SK-N-SH treated with all-trans-retinoic acid at 6 μM for 48 hours (cell line): ENCODE measurements at regions not wholly inside any gene's neighbourhood (a gene's known extent, or its start where the extent isn't known, plus 50 kb on each side); places are given as distances from the start of the nearest gene placed in this dataset.

ENCODE experiments used
- BACH2 ChIP-seq: fragments of 250-450 bp; sonication (Bioruptor Pico); IDR thresholded peaks from 2 replicates; pipeline ENCODE4 v1.9.0; 2021; ENCODE audit warnings: mild to moderate bottlenecking, borderline replicate concordance
- CSDC2 ChIP-seq: fragments of 250-450 bp; sonication (Bioruptor Pico); IDR thresholded peaks from 2 replicates; pipeline ENCODE4 v1.5.0; 2020; ENCODE audit warnings: mild to moderate bottlenecking, moderate library complexity
- RARB ChIP-seq: fragments of 250-450 bp; sonication (Bioruptor Pico); IDR thresholded peaks from 2 replicates; pipeline ENCODE4 v1.8.0; 2021; ENCODE audit warnings: mild to moderate bottlenecking, moderate library complexity
- TCF4 ChIP-seq: fragments of 250-450 bp; sonication (Bioruptor Pico); IDR thresholded peaks from 2 replicates; pipeline ENCODE4 v1.8.0; 2021; ENCODE audit warnings: mild to moderate bottlenecking, moderate library complexity, borderline replicate concordance
- ZFP3 ChIP-seq: fragments of 250-450 bp; sonication (Bioruptor Pico); IDR thresholded peaks from 2 replicates; pipeline ENCODE4 v1.5.0; 2020; ENCODE audit warnings: mild to moderate bottlenecking, moderate library complexity
- ZFP30 ChIP-seq: fragments of 450-650 bp; formaldehyde crosslinking; IDR thresholded peaks from 2 replicates; pipeline ENCODE4 v1.5.0; 2022; ENCODE audit warnings: mild to moderate bottlenecking, moderate library complexity
- ZNF70 ChIP-seq: fragments of 450-650 bp; formaldehyde crosslinking; IDR thresholded peaks from 2 replicates; pipeline ENCODE4 v1.5.0; 2020; ENCODE audit warnings: mild to moderate bottlenecking, moderate library complexity
- ZNF8 ChIP-seq: fragments of 450-650 bp; formaldehyde crosslinking; IDR thresholded peaks from 2 replicates; pipeline ENCODE4 v1.5.0; 2020; ENCODE audit warnings: mild to moderate bottlenecking, moderate library complexity
- TF ChIP-seq, protein P1 (sequence below): fragments of 250-450 bp; sonication (Bioruptor Pico); IDR thresholded peaks from 2 replicates; pipeline ENCODE4 v1.5.1; 2021; ENCODE audit warnings: mild to moderate bottlenecking, moderate library complexity
- TF ChIP-seq, protein P2 (sequence below): fragments of 250-450 bp; sonication (Bioruptor Pico); IDR thresholded peaks from 2 replicates; pipeline ENCODE4 v1.8.0; 2020; ENCODE audit warnings: mild to moderate bottlenecking, moderate library complexity, borderline replicate concordance

DNA sequence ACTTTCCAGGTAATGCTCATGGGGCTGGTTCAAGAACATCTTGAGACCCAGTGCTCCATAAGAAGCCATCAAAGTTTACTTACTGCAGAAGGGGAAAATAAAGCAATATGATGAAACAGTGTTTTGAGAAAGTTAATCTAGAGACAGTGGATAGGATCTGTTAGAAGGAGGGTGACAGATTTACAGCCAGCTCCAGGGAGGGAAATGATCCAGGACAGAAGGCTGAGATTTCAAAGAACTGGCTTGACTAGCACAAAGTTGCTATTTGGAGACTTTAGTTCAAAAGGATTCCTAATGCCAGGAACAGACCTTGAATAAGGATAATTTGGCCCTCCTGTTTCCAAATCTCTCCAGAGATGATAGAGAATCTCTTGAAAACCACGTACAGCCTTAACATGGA is 166.5 kb upstream of the NECTIN3 start:
- no peak for TF ChIP-seq ZNF70
- TF ChIP-seq, protein P1, sequence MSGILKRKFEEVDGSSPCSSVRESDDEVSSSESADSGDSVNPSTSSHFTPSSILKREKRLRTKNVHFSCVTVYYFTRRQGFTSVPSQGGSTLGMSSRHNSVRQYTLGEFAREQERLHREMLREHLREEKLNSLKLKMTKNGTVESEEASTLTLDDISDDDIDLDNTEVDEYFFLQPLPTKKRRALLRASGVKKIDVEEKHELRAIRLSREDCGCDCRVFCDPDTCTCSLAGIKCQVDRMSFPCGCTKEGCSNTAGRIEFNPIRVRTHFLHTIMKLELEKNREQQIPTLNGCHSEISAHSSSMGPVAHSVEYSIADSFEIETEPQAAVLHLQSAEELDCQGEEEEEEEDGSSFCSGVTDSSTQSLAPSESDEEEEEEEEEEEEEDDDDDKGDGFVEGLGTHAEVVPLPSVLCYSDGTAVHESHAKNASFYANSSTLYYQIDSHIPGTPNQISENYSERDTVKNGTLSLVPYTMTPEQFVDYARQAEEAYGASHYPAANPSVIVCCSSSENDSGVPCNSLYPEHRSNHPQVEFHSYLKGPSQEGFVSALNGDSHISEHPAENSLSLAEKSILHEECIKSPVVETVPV (CRISPR knock-in tag), result no peak
- TF ChIP-seq ZNF8 (CRISPR knock-in tag), result no peak
- no peak for TF ChIP-seq TCF4 (CRISPR knock-in tag)
- TF ChIP-seq BACH2 (CRISPR knock-in tag), result no peak
- TF ChIP-seq ZFP30 (CRISPR knock-in tag), result no peak
- TF ChIP-seq CSDC2, result no peak
- no peak for TF ChIP-seq RARB
- TF ChIP-seq, protein P2, sequence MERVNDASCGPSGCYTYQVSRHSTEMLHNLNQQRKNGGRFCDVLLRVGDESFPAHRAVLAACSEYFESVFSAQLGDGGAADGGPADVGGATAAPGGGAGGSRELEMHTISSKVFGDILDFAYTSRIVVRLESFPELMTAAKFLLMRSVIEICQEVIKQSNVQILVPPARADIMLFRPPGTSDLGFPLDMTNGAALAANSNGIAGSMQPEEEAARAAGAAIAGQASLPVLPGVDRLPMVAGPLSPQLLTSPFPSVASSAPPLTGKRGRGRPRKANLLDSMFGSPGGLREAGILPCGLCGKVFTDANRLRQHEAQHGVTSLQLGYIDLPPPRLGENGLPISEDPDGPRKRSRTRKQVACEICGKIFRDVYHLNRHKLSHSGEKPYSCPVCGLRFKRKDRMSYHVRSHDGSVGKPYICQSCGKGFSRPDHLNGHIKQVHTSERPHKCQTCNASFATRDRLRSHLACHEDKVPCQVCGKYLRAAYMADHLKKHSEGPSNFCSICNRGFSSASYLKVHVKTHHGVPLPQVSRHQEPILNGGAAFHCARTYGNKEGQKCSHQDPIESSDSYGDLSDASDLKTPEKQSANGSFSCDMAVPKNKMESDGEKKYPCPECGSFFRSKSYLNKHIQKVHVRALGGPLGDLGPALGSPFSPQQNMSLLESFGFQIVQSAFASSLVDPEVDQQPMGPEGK (CRISPR knock-in tag), result no peak
- no peak for TF ChIP-seq ZFP3
